Motor neuron (in vitro differentiated cells): ENCODE measurements at regions not wholly inside any gene's neighbourhood (a gene's known extent, or its start where the extent isn't known, plus 50 kb on each side); places are given as distances from the start of the nearest gene placed in this dataset.
"Not testable (repeated sequence)": the region's sequence is repeated elsewhere in the genome, so short reads cannot be mapped to it uniquely, and the experiment has no call there.

Experiments
- ATAC-seq, 8 experiments: fragments of 200-7000 bp; cut with Tn5 transposase; replicated peaks in 6 of 8; 2 replicates each; pipeline ENCODE4 v1.8.0; 2021; ENCODE audit warnings: mild to moderate bottlenecking in 8 of 8, moderate library complexity in 8 of 8
- H3K27ac ChIP-seq, 2 donors: fragments of 250-450 bp; sonication (Bioruptor Pico); 2 replicates each; pipeline ENCODE4 v1.9.0; 2021; ENCODE audit warnings: antibody characterized with exemption in 2 of 2, mild to moderate bottlenecking in 2 of 2, moderate library complexity in 1 of 2
- H3K4me1 ChIP-seq, 2 donors: fragments of 250-450 bp; sonication (Bioruptor Pico); replicated peaks in 1 of 2; 2 replicates each; pipeline ENCODE4 v1.6.1; 2021; ENCODE audit warnings: antibody characterized with exemption in 2 of 2, mild to moderate bottlenecking in 2 of 2, moderate library complexity in 1 of 2
- H3K4me3 ChIP-seq, 5 donors: fragments of 250-450 bp; sonication (Bioruptor Pico); 2 replicates each; pipeline ENCODE4 v1.9.0; 2021; ENCODE audit warnings: antibody characterized with exemption in 5 of 5, mild to moderate bottlenecking in 5 of 5, moderate library complexity in 4 of 5
- WGBS, 10 experiments: fragments of 450-650 bp; shearing (Covaris generic); methylation state at CpG; one replicate each; pipeline ENCODE4 v1.0.0; 2022; 5-methylcytosine and 5-hydroxymethylcytosine counted together
- in situ Hi-C, 9 experiments: fragments of 400-800 bp; cut with MboI; loops; one replicate each; pipeline ENCODE4 v1.15.0; 2021; ENCODE audit warnings: low sequenced_read_pairs in 9 of 9, low pct_unique_long_range_greater_than_20kb in 2 of 9; ENCODE audit not compliant: unreplicated experiment in 9 of 9

GRCh38 chr2:224127871-224128501 is 88.9 kb upstream of the SERPINE2 start:
- H3K27ac ChIP-seq = no peak overlapping the region
- 0 to 79% (median 52%) methylated on average over 2 to 5 of the region's 5 CpGs for WGBS, 10 experiments

GRCh38 chr2:224126440-224126839 is 87.4 kb upstream of the SERPINE2 start:
- Histone ChIP-seq H3K4me1 (no peaks in the 10 kb centered on the region), H3K4me3 (no peak overlapping the region), H3K27ac (no peak overlapping the region)
- in situ Hi-C loops = no loop called here
- peak in 2 of 8 experiments; percentile 46 to 57 for ATAC-seq
- 17 to 100% (median 72%) methylated on average over 1 to 6 of the region's 6 CpGs for WGBS, 10 experiments

More at GRCh38 chr2:224127871-224128501, 88.9 kb upstream of the SERPINE2 start:
- H3K4me3 ChIP-seq = no peak overlapping the region
- no peak for ATAC-seq
- H3K4me1 ChIP-seq = no peaks in the 10 kb centered on the region
- in situ Hi-C loops = no loop called here

DNA sequence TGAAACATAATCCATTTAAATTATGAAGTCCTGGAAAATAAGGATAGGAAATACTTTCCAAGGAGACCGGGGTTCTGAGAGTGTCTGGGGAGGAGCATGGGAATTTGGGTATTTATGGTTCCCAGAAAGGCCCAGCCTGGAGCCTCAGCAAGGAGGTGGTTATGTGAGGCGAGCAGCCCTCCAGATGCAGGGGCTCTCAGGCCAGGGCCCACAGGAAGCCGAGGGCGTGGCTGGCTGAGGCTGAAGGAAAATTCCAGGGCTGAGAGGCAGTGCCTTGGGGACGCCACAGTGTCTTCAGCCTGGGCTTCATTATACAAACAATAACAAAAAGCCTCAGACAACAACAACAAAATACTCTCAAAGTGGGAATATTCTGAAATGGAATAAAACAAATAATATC is 86.9 kb upstream of the SERPINE2 start:
- no peaks in the 10 kb centered on the region for H3K4me1 ChIP-seq
- peak in 3 of 8 experiments; percentile 51 to 94 (median 93) for ATAC-seq
- 0 to 100% (median 48%) methylated on average over 1 to 5 of the region's 5 CpGs; no CpG with 5 or more reads in 2 of the 10 experiments for WGBS, 10 experiments

DNA sequence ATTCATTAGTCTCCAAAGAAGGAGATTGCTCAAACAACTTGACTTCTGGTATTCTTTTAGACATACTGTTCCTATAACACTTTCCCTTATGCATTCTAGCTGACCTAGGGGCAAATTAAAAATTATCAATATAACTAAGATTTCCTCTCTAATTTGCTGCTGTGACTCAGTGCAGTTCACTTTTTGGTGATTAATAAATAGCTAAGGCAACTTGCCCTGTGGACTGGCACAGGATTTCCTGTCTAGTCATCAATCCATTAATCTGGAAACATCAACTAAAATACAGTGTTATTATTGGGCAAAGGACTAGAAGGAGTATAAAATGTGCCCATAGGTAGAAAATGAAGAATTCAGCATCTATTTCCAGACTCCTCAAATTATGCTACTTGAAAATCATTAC is 83.5 kb upstream of the SERPINE2 start:
- in situ Hi-C loops = no loop called here
- no peak overlapping the region for H3K4me3 ChIP-seq
- no peak overlapping the region for H3K27ac ChIP-seq
- ATAC-seq = no peak
- H3K4me1 ChIP-seq = no peaks in the 10 kb centered on the region

More for the DNA sequence above, 86.9 kb upstream of the SERPINE2 start:
- Histone ChIP-seq H3K4me3 (no peak overlapping the region), H3K27ac (no peak overlapping the region)
- in situ Hi-C loops = no loop called here

DNA sequence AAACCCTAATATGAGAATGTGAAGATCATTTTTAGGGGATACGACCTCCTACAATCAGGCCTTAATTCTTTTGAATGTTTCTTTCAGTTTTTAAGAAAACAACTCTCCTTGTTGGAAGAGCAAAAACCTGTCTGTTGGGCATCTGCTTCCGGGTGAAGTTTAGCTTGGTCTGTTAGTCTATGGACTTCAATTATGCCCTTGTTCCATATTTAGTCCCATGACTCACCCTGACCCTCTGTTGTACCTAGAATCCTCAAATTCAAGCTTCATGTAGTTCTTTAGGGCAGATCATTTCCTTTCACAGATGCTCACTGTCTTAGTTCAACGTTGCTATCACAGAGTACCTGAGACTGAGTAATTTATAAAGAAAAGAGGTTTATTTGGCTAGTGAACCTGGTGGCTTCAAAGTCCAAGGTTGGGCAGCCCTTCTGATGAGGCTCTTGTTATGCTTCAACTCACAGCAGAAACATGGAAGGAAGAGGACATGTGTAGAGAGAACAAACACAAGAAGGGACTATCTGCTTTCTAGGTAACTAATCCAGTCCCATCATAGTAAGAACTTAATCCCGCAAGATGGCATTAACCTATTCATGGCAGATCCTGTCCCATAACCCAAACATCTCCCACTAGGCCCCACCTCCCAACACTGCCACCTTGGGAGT is 82.5 kb upstream of the SERPINE2 start:
- Histone ChIP-seq H3K4me1 (no peaks in the 10 kb centered on the region), H3K4me3 (no peak overlapping the region), H3K27ac (no peak overlapping the region)
- in situ Hi-C loops = no loop called here
- WGBS, 10 experiments = 41 to 100% (median 71%) methylated on average over 1 to 4 of the region's 4 CpGs
- ATAC-seq = no peak

GRCh38 chr2:224120986-224121385 is 81.9 kb upstream of the SERPINE2 start:
- ATAC-seq = no peak
- Histone ChIP-seq H3K27ac (no peak overlapping the region), H3K4me3 (no peak overlapping the region), H3K4me1 (no peaks in the 10 kb centered on the region)
- in situ Hi-C loops = no loop called here
- WGBS, 10 experiments = 56 to 100% (median 69%) methylated on average over 1 of the region's 1 CpG

DNA sequence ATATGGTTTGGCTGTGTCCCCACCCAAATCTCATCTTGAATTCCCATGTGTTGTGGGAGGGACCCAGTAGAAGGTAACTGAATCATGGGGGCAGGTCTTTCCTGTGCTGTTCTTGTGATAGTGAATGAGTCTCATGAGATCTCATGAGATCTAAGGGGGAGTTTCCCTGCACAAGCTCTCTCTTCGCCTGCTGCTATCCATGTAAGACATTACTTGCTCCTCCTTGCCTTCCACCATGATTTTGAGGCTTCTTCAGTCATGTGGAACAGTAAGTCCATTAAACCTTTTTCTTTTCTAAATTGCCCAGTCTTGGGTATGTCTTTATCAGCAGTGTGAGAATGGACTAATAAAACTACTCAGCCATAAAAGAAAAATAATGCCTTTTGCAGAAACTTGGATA is 80.8 kb upstream of the SERPINE2 start:
- H3K27ac ChIP-seq, H3K4me3 ChIP-seq, in situ Hi-C loops, ATAC-seq, H3K4me1 ChIP-seq: not testable (repeated sequence)
- WGBS, 10 experiments = 67 to 100% (median 92%) methylated on average over 1 of the region's 1 CpG; no CpG with 5 or more reads in 6 of the 10 experiments

GRCh38 chr2:224114428-224114827 is 75.3 kb upstream of the SERPINE2 start:
- Histone ChIP-seq H3K27ac (no peak overlapping the region), H3K4me3 (no peak overlapping the region), H3K4me1 (no peaks in the 10 kb centered on the region)
- WGBS, 10 experiments = 0 to 29% (median 20%) methylated on average over 1 to 2 of the region's 2 CpGs; no CpG with 5 or more reads in 4 of the 10 experiments
- ATAC-seq = peak in 3 of 8 experiments; percentile 12 to 40 (median 25)
- in situ Hi-C loops = no loop called here

DNA sequence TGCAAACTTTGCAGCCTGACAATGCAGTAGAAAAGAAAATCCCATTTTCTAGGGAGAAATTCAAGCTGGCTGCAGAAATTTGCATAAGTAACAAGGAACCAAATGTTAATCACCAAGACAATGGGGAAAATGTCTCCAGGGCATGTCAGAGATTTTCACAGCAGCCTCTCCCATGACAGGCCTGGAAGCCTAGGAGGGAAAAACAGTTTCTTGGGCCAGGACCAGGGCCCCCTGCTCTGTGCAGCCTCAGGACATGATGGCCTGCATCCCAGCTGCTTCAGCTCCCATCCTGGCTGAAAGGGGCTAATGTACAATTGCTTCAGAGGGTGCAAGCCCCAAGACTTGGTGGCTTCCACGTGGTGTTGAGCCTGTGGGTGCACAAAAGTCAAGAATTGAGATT is 74.8 kb upstream of the SERPINE2 start:
- H3K4me1 ChIP-seq, H3K4me3 ChIP-seq, in situ Hi-C loops, H3K27ac ChIP-seq: not testable (repeated sequence)
- peak in 3 of 8 experiments; percentile 71 to 85 (median 84) for ATAC-seq
- 20 to 43% methylated on average over 1 of the region's 1 CpG; no CpG with 5 or more reads in 8 of the 10 experiments for WGBS, 10 experiments

GRCh38 chr2:224111576-224111975 is 72.5 kb upstream of the SERPINE2 start:
- ATAC-seq = peak in 1 of 8 experiments; percentile 31
- in situ Hi-C loops = no loop called here
- 75 to 92% (median 83%) methylated on average over 1 to 2 of the region's 2 CpGs; no CpG with 5 or more reads in 6 of the 10 experiments for whole genome bisulfite sequencing, 10 experiments
- no peak overlapping the region for H3K4me3 ChIP-seq
- no peak overlapping the region for H3K27ac ChIP-seq
- no peaks in the 10 kb centered on the region for H3K4me1 ChIP-seq

GRCh38 chr2:224110811-224111210 is 71.7 kb upstream of the SERPINE2 start:
- no peak for ATAC-seq
- in situ Hi-C loops = no loop called here
- Histone ChIP-seq H3K27ac (no peak overlapping the region), H3K4me3 (no peak overlapping the region), H3K4me1 (no peaks in the 10 kb centered on the region)
- 60 to 97% (median 83%) methylated on average over 1 to 5 of the region's 6 CpGs; no CpG with 5 or more reads in 4 of the 10 experiments for WGBS, 10 experiments

GRCh38 chr2:224109751-224110150 is 70.7 kb upstream of the SERPINE2 start:
- no peak for ATAC-seq
- Histone ChIP-seq H3K4me1 (no peaks in the 10 kb centered on the region), H3K4me3 (no peak overlapping the region), H3K27ac (no peak overlapping the region)
- WGBS, 10 experiments = 10 to 100% (median 86%) methylated on average over 2 to 6 of the region's 6 CpGs
- in situ Hi-C loops = no loop called here

DNA sequence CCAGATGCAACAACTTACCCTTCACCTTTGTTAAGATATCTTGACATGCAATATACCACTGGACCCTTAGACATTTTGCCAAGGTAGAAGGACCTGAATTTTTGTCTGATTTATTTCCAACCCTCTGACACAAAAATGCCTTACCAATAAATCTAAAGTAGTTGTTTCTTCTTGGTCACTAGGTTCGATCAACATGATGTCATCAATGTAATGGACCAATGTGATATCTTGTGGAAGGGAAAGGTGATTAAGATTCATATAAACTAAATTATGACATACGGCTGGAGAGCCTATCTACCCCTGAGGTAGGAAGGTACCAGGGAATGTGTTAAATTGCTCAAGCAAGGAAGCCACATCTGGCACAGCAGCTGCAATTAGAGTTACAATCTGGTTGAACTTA is 67.7 kb upstream of the SERPINE2 start:
- WGBS, 10 experiments = 74 to 100% (median 92%) methylated on average over 1 to 2 of the region's 2 CpGs; no CpG with 5 or more reads in 3 of the 10 experiments
- no peak overlapping the region for H3K27ac ChIP-seq
- H3K4me1 ChIP-seq = peaks cover 0 to 3% of the 10 kb centered on the region in 2 donors
- in situ Hi-C loops = no loop called here
- no peak overlapping the region for H3K4me3 ChIP-seq
- no peak for ATAC-seq
